A172 (cell line): ENCODE measurements at regions not wholly inside any gene's neighbourhood (a gene's known extent, or its start where the extent isn't known, plus 50 kb on each side); places are given as distances from the start of the nearest gene placed in this dataset.

Source experiments
- DNase-seq: peaks from one replicate; pipeline ENCODE4 v3.0.0-alpha.2; 2015; ENCODE audit warnings: low spot score

DNA sequence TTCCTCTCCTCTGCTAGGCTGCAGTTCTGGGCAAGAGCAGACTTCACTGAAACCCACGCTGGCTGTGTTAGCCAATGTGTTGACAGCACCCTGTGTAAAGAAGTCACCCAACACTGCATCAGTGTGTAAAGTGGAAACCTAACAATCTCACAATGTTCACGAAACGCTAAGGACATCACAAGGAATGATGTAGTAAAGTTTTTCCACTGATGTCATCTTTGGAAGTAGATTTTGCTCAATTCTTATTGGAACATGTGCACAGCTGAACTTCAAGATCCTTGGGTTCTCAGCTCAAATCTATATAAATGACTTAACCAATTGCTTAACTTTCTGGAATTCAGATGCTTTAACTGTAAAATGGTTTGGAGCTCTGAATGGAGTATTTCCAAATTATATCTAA is 1112.5 kb downstream of the TSN start:
- no peak for DNase-seq

DNA sequence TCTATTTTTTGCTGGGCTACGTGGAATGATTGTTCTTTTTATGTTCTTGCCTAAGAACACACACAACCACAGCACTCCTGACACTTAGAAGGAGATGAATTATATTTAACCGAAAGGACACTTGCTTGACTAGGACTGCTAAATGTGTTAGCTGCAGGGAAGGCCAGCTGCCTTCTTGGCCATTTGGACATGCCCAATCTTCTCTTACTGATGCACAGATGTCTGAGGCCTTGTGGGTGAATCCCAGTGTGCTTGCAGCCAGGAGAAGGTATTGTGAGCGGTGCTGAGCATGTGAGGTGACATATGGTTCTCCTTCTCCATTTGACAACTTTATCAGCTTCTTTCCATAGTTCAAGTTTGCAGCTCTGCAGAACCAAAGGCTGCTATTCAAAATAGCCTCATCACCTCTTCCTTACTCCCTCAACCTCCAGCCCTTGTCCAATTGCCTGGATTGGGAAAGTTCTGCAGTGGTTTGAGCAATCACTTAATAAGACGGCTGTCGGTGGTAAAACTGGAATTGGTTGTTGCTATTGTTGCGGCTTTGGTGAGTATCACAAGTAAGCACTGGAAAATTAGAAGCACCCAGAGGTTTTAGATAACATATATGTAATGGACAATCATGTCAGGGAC is 1113.3 kb downstream of the TSN start:
- DNase-seq = no peak

DNA sequence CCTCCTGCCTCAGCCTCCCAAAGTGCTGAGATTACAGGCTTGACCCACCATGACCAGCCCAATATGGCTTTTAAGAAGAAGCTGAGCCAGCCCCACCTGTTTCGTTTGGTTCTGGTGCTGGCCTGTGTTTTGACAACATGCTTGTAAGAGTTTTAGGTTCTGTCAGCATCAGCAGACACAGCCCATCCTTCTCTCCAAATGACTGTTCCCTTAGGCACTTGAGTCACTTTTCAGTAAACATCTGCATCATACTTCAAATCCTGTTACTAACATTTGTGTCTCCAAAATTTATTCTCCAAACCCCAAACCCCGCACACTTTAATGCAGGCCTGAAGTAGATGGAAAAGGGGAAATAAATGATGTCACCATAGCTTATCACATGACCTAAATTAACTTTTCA is 1118.5 kb downstream of the TSN start:
- DNase-seq = no peak

DNA sequence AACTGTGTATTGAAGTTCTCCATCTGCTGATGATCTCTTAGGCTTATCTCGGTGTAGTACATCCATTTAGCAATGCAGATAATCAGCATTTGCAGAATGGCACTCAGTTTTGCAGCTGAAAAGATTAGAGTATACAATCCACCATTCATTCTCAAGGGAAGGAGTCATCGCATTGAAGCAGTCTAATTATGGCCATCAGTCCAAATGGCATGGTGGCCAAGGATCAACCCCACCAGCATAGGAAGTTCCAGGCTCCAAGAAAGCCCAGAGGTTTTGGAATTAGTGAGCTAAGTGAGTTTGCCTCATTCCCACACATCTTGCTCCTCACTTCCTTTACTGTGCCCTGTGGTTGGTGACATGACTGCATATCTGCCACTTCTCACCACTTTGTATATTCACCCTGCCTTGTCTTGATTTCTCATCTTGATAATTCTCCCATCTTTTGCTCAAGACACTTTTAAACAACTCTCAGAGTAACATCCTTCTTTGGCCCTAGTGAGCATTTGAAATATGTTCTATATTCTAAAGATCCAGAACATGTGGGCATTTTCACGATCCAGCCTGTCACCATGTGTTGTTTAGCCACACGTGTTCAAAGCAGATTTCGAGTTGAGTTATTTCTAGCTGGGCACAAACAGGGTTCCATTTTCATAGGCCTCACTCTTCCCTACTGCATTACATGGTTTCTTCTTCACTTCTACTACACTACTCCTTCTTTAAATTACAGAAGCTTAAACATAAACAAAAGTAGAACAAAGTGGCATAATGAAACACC is 1119.8 kb downstream of the TSN start:
- DNase-seq = no peak

DNA sequence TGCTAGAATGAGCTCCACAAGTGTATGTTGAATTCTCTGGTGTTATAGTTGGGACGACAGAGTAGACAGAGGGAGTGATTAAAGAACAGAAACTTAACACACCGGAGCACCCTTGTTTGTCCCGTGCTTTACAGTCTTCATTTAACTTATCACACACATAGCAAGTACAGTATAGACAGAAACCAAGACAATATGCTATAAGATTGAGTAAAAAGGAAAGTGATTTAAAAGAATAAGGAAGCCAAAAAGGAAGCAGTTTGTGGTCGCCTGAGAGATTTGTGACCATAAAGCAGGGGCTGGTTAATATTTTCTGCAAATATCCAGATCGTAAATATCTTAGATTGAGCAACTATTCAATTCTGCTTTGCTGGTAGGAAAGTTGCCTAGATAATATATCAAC is 1128.4 kb downstream of the TSN start:
- DNase-seq = no peak

DNA sequence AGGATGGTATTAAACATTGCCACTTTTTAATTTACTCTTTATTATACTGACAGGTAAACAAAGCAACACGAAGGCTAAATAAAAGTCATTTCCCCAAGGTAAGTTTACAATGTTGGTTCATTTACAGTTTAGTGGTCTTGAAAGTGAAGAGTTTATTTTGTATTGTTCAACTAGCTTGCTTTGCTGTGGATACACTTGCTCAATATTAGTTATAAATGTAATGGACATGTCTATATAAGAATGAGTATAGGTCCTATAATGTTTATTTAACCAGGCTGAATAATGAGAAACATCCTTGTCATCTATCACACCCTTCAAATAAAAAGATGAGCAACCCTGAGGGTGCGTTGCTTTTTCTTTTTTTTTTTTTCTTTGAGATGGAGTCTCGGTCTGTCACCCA is 1129.4 kb downstream of the TSN start:
- no peak for DNase-seq

DNA sequence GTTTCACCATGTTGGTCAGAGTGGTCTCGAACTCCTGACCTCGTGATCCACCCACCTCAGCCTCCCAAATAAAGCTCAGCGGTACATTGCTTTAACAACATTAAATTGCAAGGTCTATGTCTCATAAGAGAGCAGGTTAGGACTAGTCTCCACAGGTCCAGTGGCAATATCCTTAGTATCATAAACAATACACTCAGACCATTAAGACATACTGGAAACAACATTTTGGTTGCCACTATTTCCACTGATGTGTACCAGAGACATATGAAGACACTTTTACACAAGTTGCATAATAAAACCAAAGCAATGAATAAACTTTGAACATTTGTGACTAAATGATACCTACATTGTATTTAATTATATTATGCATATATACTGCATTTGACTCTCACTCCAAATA is 1130.0 kb downstream of the TSN start:
- no peak for DNase-seq

DNA sequence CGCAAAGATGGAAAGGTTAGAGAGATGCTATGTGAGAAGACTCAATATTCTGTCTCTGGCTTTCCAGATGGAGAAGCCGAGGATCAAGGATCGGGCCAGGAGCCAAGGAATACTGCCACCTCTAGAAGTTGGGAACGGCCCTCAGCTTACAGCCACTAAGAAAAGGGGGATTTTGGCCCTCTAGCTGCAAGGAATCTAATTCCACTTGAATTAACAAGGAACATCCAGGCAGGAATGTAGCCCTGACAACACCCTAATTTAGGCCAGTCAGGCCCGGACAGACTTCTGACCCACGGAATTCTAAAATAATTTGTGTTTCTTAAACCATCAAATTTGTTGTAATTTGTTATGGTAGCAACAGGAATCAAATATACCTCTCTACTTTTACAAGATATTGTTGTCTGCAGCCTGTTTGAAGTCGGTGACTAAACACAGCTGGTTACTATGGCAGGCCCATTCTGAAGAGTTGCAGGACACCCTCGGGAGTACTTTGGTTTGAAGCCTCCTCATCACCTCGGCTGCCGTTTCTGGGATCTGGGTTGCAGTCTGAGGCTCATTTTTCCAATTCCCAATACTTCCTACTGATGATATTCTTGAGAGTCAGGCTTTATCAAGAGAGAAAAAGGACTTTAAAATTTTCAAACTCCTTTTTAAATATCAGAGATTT is 1131.2 kb downstream of the TSN start:
- no peak for DNase-seq

DNA sequence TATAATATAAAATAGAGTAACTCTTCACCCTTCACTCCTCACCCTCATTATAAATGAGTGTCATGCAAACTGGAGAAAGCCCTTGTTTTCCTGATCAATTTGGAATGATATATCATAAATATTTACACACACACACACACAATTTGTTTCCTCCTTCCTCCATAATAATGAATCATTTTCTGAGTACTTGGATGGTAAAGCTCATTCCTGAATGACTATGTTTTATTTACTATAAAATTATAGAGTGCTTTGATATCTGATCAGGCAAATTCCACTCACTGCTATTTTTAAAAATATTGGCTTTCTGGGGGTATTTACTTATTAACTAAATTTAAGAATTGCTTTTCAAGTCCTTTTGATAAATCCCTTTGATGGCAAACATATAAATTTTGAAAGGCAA is 1125.5 kb upstream of the CNTNAP5 start:
- DNase-seq = no peak

DNA sequence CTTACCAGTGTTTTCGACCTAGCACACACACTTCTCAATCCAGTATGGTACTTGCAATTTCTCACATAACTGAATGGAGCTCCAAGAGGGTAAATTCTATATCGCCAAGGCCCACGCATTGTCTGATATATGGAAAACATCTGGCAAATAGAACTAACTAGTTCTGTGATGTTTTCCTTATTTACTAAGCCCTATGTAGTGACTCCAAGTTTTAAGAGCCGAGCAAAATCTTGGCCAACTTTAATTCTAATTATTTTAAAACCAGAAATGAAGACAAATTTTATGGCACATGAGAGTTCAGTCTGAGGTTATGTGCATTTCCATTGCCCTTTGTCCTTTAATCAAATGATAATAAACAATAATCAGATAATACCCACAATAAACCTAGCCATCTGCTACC is 1119.7 kb upstream of the CNTNAP5 start:
- no peak for DNase-seq

DNA sequence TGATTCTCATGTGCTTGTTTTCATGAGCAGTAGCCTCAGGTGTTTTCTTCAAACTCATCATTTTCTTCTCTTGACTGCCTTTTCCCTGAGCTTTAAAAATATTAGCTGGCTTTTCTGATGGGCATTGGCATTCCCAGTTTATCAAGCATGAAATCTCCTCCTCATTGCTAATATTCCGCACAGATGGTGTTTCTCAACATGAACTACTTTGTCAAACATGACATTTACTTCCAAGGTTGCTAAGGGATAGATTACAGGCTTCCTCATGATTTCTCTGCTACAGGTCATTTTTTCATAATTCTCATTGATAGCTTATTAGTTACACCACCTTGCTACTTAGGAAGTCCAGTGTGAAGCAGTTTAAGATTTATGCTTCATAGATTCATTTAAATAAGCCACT is 1116.9 kb upstream of the CNTNAP5 start:
- no peak for DNase-seq

DNA sequence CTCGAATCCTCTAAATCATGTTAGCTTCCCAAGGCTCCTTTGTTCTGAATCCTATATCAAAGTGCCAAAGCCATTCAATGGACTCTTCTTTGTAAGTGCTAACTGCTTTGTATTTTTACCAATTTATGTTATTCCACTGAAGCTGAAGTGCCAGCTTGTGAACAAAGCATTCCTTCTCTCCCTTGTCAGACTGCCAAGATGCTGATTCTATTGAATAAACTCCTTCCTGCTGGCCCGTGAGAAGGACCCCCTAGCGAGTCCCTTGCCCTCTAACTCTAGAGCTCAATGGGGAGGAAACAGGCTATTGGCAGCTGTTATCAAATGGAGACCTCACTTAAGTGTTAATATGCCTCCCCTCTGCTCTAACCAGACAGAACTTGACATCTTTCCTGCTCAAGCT is 1097.9 kb upstream of the CNTNAP5 start:
- no peak for DNase-seq

DNA sequence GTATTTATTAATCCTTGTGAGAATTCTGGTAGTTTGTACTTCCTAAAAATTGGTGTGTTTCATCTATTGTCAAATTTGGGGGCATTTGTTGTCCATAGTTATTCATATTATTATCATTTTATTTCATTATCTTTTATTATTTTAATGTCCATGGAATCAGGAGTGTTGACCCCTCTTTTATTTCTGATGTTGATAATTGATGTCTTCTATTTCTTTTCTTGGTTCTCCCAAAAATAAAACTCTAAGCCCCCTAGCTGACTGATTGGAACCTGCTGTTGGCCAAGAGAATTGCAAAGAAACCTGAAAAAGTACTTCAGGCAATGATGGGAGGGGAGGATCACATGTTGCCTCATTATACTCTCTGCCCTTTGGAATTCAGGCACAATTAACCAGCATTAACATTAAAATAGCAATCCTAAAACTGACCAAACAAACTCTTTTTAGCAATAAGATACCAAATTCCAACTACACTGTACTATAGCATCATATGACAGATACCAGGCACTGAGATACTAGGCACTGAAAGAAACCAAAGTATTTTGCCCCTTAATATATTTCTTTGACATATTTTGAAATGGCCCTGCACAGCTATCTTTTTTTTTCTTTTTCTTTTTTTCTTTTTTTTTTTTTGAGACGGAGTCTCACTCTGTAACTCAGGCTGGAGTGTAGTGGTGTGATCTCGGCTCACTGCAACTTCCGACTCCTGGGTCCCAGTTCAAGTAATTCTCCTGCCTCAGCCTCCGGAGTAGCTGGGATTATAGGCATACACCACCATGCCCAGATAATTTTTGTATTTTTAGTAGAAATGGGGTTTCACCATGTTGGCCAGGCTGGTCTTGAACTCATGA is 1097.2 kb upstream of the CNTNAP5 start:
- no peak for DNase-seq

DNA sequence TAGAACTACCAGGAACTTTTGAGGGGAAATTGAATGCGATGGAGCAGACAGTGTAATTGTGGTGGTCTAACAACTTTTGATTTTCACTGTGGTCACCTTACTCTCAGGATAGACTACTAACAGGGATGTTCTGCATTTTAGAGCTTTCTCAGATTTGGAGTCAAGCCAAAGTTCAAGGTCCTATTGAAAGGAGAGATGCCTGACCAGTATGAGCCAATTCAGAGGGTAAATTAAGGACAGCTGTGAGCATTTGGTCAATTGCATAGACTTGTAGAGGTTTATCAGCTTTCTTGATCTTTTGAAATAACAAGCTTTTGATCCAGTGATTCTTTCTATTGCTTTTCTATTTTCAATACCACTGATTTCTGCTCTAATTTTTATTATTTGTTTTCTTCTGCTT is 1095.7 kb upstream of the CNTNAP5 start:
- no peak for DNase-seq

DNA sequence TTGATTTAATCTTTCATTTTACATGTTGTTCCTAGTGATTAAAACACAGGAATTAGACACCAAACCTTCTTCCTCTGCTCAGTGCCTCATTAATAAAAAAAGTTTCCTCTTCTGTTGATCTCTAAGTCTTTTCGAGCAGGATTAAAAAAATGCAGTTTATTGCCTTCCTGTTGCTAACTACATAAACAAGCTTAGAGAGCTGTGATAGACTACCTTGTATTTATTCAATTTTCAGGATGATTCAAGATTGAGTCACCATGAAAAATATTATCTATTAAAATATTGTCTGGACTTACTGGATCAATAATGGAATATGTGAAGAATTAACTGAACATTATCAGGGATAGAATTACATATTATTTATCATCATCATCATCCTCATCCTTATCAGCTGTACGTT is 1089.6 kb upstream of the CNTNAP5 start:
- no peak for DNase-seq

DNA sequence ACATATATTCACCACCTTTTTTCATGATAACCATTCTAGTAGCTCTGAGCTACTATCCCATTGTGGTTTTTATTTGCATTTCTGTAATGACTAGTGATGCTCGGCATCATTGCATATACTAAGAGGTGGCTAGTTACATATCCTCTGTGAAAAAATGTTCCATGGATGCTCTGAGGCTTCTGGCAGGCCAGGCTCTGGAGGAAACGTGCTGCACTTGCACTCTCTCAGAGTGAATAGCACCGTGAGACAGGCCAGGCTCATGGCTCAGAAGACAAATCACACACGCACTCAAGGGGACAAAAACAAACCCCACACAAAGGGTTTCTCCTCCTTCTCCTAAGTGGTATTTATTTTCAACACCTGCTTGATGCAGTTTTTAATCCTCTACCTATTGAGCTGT is 1085.3 kb upstream of the CNTNAP5 start:
- DNase-seq = no peak

DNA sequence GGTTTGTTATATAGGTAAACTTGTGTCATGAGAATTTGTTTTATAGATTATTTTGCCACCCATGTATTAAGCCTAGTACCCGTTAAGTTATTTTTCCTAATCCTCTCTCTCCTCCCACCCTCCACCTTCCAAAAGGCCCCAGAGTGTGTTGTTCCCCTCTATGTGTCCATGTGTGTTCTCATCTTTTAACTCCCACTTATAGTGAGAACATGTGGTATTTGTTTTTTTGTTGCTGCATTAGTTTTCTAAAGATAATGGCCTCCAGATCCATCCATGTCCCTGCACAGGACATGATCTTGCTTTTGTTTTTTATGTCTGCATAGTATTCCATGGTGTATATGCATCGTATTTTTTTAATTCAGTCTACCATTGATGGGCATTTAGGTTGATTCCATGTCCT is 1075.6 kb upstream of the CNTNAP5 start:
- no peak for DNase-seq

DNA sequence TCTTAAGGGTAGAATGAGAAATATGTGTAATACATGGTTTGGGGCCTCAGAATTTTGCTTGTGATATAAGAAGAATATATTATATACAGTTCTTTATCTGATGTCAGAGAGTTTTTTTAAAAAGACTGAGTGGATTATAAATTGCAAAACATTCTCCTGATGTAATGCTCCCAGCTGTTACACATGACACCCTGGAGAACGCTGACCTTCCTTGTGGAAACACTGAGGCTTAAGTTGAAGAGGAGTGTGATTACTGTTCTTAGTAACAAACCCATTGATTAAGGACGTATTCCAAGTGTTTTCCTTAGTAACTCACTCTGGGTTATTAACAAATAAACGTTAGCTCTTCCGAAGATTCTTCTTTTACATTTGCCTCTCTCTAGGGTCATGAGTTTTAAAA is 1069.3 kb upstream of the CNTNAP5 start:
- no peak for DNase-seq

DNA sequence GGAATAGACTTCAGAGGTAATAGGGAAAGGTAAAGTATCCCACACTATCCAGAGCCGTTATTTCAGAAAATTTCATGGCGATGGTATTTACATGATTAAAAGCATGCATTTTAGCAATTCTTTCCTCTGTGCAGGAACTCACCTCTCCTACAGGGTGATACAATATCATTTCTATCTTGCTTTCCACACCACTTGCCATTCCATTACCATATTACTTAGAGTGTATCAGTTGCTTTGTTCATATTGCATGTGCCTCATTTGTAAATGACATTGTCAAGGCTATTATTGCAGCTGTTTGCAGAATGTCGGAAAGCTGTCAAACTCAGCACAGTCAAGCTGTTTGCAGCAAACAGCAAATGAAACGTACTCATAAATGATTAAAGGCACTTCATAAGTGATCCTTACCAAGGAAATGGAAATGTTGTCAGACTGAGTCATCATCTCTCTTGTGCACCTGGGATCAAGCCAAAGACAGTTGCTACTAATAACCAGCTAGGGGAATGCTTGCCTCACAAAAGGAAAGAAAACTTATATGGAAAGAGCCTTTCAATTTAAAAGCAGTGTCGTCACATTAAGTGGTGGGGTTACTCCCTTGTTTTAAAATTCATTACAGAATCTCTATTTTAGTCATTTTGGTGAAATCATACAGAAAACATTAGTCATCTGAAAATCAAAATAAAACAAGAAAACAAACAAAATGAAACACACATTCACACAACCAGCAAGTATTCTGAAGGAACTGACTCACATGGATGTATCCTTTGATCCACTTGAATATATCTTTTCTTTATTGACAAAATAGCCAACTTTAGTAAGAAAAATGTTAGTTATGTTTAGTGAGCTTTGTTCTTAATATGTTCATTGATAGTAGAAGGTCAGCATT is 1064.1 kb upstream of the CNTNAP5 start:
- DNase-seq = no peak

DNA sequence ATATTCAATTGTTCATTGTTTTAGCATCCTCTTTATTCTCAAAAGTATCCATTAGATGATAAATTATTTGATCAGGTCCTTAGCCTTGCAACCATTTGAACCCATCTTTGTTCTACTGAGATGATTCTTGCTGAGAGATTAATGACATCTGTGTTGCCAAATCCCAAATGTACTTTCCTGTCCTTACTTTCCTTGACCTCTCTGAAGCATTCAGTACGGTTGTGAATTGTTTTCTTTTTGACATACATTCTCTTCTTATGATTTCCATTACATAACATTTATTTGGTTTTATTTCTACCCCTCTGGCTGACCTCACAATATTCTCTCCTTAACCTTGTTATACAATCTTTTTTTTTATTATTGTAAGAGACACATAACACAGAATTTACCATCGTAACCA is 1058.6 kb upstream of the CNTNAP5 start:
- DNase-seq = no peak

DNA sequence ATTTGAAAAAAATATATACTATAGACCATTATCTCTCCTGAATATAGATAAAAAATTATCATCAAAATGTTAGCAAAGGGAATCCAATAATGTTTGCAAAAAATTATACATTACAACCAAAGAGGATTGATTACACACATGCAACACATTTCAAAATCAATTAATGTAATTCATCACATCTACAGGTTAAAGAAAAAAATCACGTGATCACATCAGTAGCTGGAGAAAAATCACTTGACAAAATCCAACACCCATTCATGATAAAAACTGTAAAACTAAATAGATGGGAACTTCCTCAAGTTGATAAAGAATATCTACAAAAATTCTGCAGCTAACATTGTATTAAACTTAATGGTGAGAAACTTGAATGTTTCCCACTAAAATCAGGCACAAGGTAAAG is 1047.5 kb upstream of the CNTNAP5 start:
- no peak for DNase-seq
